GM18951 (cell line): ENCODE measurements at regions not wholly inside any gene's neighbourhood (a gene's known extent, or its start where the extent isn't known, plus 50 kb on each side); places are given as distances from the start of the nearest gene placed in this dataset.
"Not testable (repeated sequence)": the region's sequence is repeated elsewhere in the genome, so short reads cannot be mapped to it uniquely, and the experiment has no call there.

Experiments
- POLR2A ChIP-seq: IDR thresholded peaks from 4 replicates; pipeline ENCODE4 v1.6.1; 2011; ENCODE audit warnings: mild to moderate bottlenecking; ENCODE audit not compliant: insufficient read length, insufficient read depth; ENCODE audit errors: extremely low read depth
- in situ Hi-C: fragments of 300-500 bp; cut with MboI; formaldehyde crosslinking; loops from one replicate; pipeline ENCODE4 v1.12.0; 2022; ENCODE audit warnings: low sequenced_read_pairs, mixed read lengths, inconsistent platforms; ENCODE audit not compliant: unreplicated experiment

GRCh38 chr2:64799592-64800252 is 146.0 kb upstream of the SERTAD2 start:
- no peak for TF ChIP-seq POLR2A
- in situ Hi-C loops: no loop called here

- TF ChIP-seq POLR2A: no peak
Observed at GRCh38 chr2:64803776-64804175, 150.1 kb upstream of the SERTAD2 start.

GRCh38 chr2:64804651-64805050 is 150.9 kb upstream of the SERTAD2 start:
- no peak for TF ChIP-seq POLR2A
- in situ Hi-C loops: no loop called here

More at GRCh38 chr2:64803776-64804175, 150.1 kb upstream of the SERTAD2 start:
- in situ Hi-C loops: no loop called here

GRCh38 chr2:64807417-64807816 is 153.7 kb upstream of the SERTAD2 start:
- in situ Hi-C loops: no loop called here
- TF ChIP-seq POLR2A: no peak

GRCh38 chr2:64808092-64808491 is 154.4 kb upstream of the SERTAD2 start:
- no peak for TF ChIP-seq POLR2A
- in situ Hi-C loops: no loop called here

DNA sequence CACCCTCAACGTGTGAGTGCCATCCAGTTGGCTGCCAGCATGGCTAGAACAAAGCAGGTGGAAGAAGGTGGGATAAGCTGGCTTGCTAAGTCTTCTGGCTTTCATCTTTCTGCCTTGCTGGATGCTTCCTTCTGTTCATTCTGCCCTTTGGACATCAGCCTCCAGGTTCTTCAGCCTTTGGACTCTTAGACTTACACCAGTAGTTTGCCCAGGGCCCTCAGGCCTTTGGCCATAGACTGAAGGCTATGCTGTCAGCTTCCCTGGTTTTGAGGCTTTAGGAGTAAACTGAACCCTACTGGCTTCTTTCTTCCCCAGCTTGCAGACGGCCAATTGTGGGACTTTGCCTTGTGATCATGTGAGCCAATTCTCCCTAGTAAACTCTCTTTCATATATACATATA is 155.0 kb upstream of the SERTAD2 start:
- TF ChIP-seq POLR2A: no peak
- in situ Hi-C loops: no loop called here

DNA sequence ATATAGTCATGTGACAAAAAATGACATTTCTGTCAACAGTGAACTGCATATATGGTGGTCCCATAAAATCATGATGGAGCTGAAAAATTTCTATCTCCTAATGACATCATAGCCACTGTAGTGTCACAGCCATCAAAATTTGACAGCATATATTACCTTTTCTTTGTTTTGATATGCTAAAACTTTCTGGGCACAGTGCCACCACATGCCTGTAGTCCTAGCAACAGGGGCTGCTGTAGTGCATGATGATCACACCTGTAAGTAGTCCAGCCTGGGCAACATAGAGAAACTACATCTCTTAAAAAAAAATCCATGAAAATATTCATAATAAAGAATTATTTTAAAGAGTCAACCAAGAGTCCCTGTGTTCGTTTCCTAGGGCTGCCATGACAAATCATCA is 155.5 kb upstream of the SERTAD2 start:
- in situ Hi-C loops: no loop called here
- TF ChIP-seq POLR2A: no peak

DNA sequence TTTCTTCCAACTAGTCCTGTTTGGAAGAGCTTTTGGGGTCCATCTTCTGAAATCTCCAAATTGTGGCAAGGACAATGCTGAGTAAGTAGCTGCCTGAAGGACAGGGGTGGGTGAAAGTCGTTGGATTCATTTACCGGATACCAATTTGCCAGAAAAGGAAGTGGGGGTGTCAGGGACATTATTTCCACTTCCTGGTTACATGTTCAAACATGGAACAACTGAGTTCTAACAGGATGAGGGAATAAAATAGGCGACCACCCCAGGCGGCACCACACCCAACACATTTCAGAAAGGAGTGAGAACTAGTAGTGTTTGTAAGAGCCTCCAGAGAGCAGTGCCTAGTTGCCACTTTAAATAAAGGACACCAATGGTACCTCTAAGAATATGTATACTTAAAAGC is 158.6 kb upstream of the SERTAD2 start:
- in situ Hi-C loops: no loop called here
- TF ChIP-seq POLR2A: no peak

DNA sequence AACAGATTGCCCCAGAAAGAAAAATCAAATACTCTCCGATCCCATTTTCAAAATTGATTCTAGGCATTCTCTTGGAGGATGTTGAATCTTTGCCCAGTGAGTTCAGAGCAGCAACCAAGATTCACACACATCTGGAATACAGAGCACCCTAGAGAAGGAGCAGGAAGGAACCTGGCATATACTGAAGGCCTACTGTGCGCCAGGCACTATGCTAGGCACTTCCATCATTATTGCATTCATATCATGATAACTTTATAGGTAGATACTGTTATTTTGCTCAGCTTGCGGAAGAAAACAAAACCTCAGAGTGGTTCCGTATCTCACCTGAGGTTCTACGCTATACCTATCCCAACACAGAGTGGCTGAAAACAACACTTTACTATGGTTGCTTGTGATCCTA is 160.3 kb upstream of the SERTAD2 start:
- in situ Hi-C loops: no loop called here
- no peak for TF ChIP-seq POLR2A

- in situ Hi-C loops: not testable (repeated sequence)
Observed at GRCh38 chr2:64816526-64816925, 162.8 kb upstream of the SERTAD2 start.

DNA sequence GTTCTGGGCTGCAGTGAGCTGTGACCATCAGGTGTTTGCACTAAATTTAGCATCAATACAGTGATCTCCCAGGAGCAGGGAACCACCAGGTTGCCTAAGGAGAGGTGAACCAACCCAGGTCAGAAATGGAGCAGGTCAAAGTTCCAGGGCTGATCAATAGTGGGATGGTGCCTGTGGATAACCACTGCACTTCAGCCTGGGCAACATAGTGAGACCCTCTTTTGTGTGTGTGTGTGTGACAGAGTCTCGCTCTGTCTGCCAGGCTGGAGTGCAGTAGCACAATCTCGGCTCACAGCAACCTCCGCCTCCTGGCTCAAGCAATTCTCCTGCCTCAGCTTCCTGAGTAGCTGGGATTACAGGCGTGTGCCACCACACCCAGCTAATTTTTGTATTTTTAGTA is 163.7 kb upstream of the SERTAD2 start:
- no peak for TF ChIP-seq POLR2A
- in situ Hi-C loops: no loop called here

- in situ Hi-C loops: no loop called here
- TF ChIP-seq POLR2A: no peak
Observed at GRCh38 chr2:64818664-64819060, 164.9 kb upstream of the SERTAD2 start.

DNA sequence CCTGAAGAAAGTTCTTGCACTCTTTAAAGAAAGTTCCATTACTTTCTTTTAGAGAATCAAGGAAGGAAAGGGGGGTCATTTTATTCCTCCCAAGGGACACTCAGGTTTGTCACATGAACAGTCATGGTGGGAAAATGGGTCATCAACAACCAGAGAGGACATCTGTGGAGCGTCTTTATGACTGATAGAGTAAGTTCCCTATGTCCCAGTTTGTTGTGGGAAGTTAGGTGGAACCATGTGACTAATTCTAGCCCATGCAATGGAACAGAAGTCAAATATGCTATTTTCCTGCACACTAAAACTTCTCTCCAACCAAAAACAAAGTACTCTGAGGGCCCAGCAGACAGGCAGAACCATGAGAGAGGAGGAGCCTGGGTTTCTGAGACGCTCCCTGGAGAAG is 165.6 kb upstream of the SERTAD2 start:
- TF ChIP-seq POLR2A: no peak
- in situ Hi-C loops: no loop called here

GRCh38 chr2:64819774-64820688 is 166.3 kb upstream of the SERTAD2 start:
- TF ChIP-seq POLR2A: no peak
- in situ Hi-C loops: no loop called here
